LNCaP clone FGC (cell line): ENCODE measurements at regions not wholly inside any gene's neighbourhood (a gene's known extent, or its start where the extent isn't known, plus 50 kb on each side); places are given as distances from the start of the nearest gene placed in this dataset.
"Not testable (repeated sequence)": the region's sequence is repeated elsewhere in the genome, so short reads cannot be mapped to it uniquely, and the experiment has no call there.

Experiments
- DNase-seq: peaks from one replicate; pipeline ENCODE4 v3.0.0-alpha.2; 2011; ENCODE audit warnings: low read depth
- H3K4me3 ChIP-seq: 2 replicates; pipeline ENCODE4 v1.5.1; 2011; ENCODE audit warnings: mild to moderate bottlenecking, low read depth, low read length, control low read depth
- CTCF ChIP-seq: IDR thresholded peaks from 2 replicates; pipeline ENCODE4 v1.5.1; 2012; ENCODE audit warnings: mild to moderate bottlenecking; ENCODE audit not compliant: control insufficient read depth, insufficient read depth; ENCODE audit errors: extremely low read depth

GRCh38 chr13:50463719-50464118, 379.8 kb downstream of the DLEU7 start:
- no peak for DNase-seq
- no peak overlapping the region for H3K4me3 ChIP-seq
- no peak for TF ChIP-seq CTCF

GRCh38 chr13:50464349-50465251, 378.9 kb downstream of the DLEU7 start:
- DNase-seq: no peak
- no peak for TF ChIP-seq CTCF
- H3K4me3 ChIP-seq: no peak overlapping the region

- H3K4me3 ChIP-seq: no peak overlapping the region
- DNase-seq: no peak
- no peak for TF ChIP-seq CTCF
These were observed 377.0 kb downstream of the DLEU7 start for GRCh38 chr13:50466456-50466855.

- no peak overlapping the region for H3K4me3 ChIP-seq
- no peak for DNase-seq
These were observed 376.1 kb downstream of the DLEU7 start for GRCh38 chr13:50467156-50468110.

GRCh38 chr13:50468849-50469669, 374.4 kb downstream of the DLEU7 start:
- no peak overlapping the region for H3K4me3 ChIP-seq
- no peak for TF ChIP-seq CTCF
- no peak for DNase-seq

More at GRCh38 chr13:50467156-50468110, 376.1 kb downstream of the DLEU7 start:
- TF ChIP-seq CTCF: no peak

GRCh38 chr13:50473050-50473449, 370.4 kb downstream of the DLEU7 start:
- not testable (repeated sequence) for H3K4me3 ChIP-seq, DNase-seq
